ENCODE measurements at regions not wholly inside any gene's neighbourhood (a gene's known extent, or its start where the extent isn't known, plus 50 kb on each side); places are given as distances from the start of the nearest gene placed in this dataset.

- no peak overlapping the region for H3K4me3 ChIP-seq (replicated peaks; ENCODE audit: low read depth, low read length)
- no peak for TF ChIP-seq CTCF (IDR thresholded peaks at IDR 0.05; ENCODE audit: low read depth, low read length, missing control alignments)
- no peak for DNase-seq (ENCODE audit: extremely low read depth, low read depth)
Observed at GRCh38 chr6:108751851-108752732, 96.1 kb upstream of the ARMC2 start.

- no peak for DNase-seq (ENCODE audit: extremely low read depth, low read depth)
- no peak for TF ChIP-seq CTCF (IDR thresholded peaks at IDR 0.05; ENCODE audit: low read depth, low read length, missing control alignments)
- no peak overlapping the region for H3K4me3 ChIP-seq (replicated peaks; ENCODE audit: low read depth, low read length)
Observed at GRCh38 chr6:108752733-108753590, 95.3 kb upstream of the ARMC2 start.

- no peak for TF ChIP-seq CTCF (IDR thresholded peaks at IDR 0.05; ENCODE audit: low read depth, low read length, missing control alignments)
- no peak for DNase-seq (ENCODE audit: extremely low read depth, low read depth)
Observed at GRCh38 chr6:108755257-108756240, 92.7 kb upstream of the ARMC2 start.

GRCh38 chr6:108757357-108757756 lies 90.9 kb upstream of the ARMC2 start:
- no peak for DNase-seq (ENCODE audit: extremely low read depth, low read depth)
- no peak for TF ChIP-seq CTCF (IDR thresholded peaks at IDR 0.05; ENCODE audit: low read depth, low read length, missing control alignments)
- H3K4me3 ChIP-seq (replicated peaks; ENCODE audit: low read depth, low read length): no peak overlapping the region

More at GRCh38 chr6:108755257-108756240, 92.7 kb upstream of the ARMC2 start:
- H3K4me3 ChIP-seq (replicated peaks; ENCODE audit: low read depth, low read length): no peak overlapping the region

- H3K4me3 ChIP-seq (replicated peaks; ENCODE audit: low read depth, low read length): no peak overlapping the region
- no peak for DNase-seq (ENCODE audit: extremely low read depth, low read depth)
- no peak for TF ChIP-seq CTCF (IDR thresholded peaks at IDR 0.05; ENCODE audit: low read depth, low read length, missing control alignments)
Observed at GRCh38 chr6:108758884-108759283, 89.3 kb upstream of the ARMC2 start.
